ENCODE measurements at regions not wholly inside any gene's neighbourhood (a gene's known extent, or its start where the extent isn't known, plus 50 kb on each side); places are given as distances from the start of the nearest gene placed in this dataset.

- Histone ChIP-seq H3K36me3 (ENCODE audit: control insufficient read depth in 2 of 2, insufficient read depth in 2 of 2, low read length in 2 of 2) (no peaks in the 10 kb centered on the region), H3K4me3 (ENCODE audit: low read length in 2 of 2) (no peak overlapping the region), H3K27me3 (ENCODE audit: control insufficient read depth in 1 of 2, insufficient read depth in 2 of 2, low read length in 2 of 2) (no peaks in the 10 kb centered on the region)
Observed at GRCh38 chr18:56175330-56176001, 462.9 kb downstream of the TXNL1 start.

GRCh38 chr18:56173542-56174220 lies 464.7 kb downstream of the TXNL1 start:
- Histone ChIP-seq H3K27ac (ENCODE audit: low read length) (no peak overlapping the region), H3K4me3 (ENCODE audit: low read length in 2 of 2) (no peak overlapping the region), H3K9me3 (ENCODE audit: control insufficient read depth in 2 of 2, low read length in 2 of 2) (no peaks in the 10 kb centered on the region), H3K4me1 (ENCODE audit: control insufficient read depth, insufficient read depth, low read length) (no peaks in the 10 kb centered on the region), H3K9ac (ENCODE audit: low read length in 2 of 2) (no peak overlapping the region), H3K27me3 (ENCODE audit: control insufficient read depth in 1 of 2, insufficient read depth in 2 of 2, low read length in 2 of 2) (no peaks in the 10 kb centered on the region), H3K36me3 (ENCODE audit: control insufficient read depth in 2 of 2, insufficient read depth in 2 of 2, low read length in 2 of 2) (no peaks in the 10 kb centered on the region)

More at GRCh38 chr18:56175330-56176001, 462.9 kb downstream of the TXNL1 start:
- Histone ChIP-seq H3K9ac (ENCODE audit: low read length in 2 of 2) (no peak overlapping the region), H3K4me1 (ENCODE audit: control insufficient read depth, insufficient read depth, low read length) (no peaks in the 10 kb centered on the region), H3K27ac (ENCODE audit: low read length) (no peak overlapping the region), H3K9me3 (ENCODE audit: control insufficient read depth in 2 of 2, low read length in 2 of 2) (no peaks in the 10 kb centered on the region)

GRCh38 chr18:56172527-56172926 lies 465.9 kb downstream of the TXNL1 start:
- no peaks in the 10 kb centered on the region for H3K9me3 ChIP-seq (ENCODE audit: control insufficient read depth in 2 of 2, low read length in 2 of 2)
- H3K27ac ChIP-seq (ENCODE audit: low read length) = no peak overlapping the region
- no peaks in the 10 kb centered on the region for H3K36me3 ChIP-seq (ENCODE audit: control insufficient read depth in 2 of 2, insufficient read depth in 2 of 2, low read length in 2 of 2)
- peaks cover 5% of the 10 kb centered on the region for H3K4me1 ChIP-seq (ENCODE audit: control insufficient read depth, insufficient read depth, low read length)
- H3K9ac ChIP-seq (ENCODE audit: low read length in 2 of 2) = no peak overlapping the region
- no peak overlapping the region for H3K4me3 ChIP-seq (ENCODE audit: low read length in 2 of 2)
- no peaks in the 10 kb centered on the region for H3K27me3 ChIP-seq (ENCODE audit: control insufficient read depth in 1 of 2, insufficient read depth in 2 of 2, low read length in 2 of 2)

- H3K9me3 ChIP-seq (ENCODE audit: control insufficient read depth in 2 of 2, low read length in 2 of 2) = no peaks in the 10 kb centered on the region
- H3K4me3 ChIP-seq (ENCODE audit: low read length in 2 of 2) = no peak overlapping the region
- no peak overlapping the region for H3K27ac ChIP-seq (ENCODE audit: low read length)
- H3K36me3 ChIP-seq (ENCODE audit: control insufficient read depth in 2 of 2, insufficient read depth in 2 of 2, low read length in 2 of 2) = no peaks in the 10 kb centered on the region
- no peaks in the 10 kb centered on the region for H3K27me3 ChIP-seq (ENCODE audit: control insufficient read depth in 1 of 2, insufficient read depth in 2 of 2, low read length in 2 of 2)
- H3K9ac ChIP-seq (ENCODE audit: low read length in 2 of 2) = no peak overlapping the region
- peaks cover 5% of the 10 kb centered on the region for H3K4me1 ChIP-seq (ENCODE audit: control insufficient read depth, insufficient read depth, low read length)
Observed at GRCh38 chr18:56171848-56172247, 466.5 kb downstream of the TXNL1 start.

DNA sequence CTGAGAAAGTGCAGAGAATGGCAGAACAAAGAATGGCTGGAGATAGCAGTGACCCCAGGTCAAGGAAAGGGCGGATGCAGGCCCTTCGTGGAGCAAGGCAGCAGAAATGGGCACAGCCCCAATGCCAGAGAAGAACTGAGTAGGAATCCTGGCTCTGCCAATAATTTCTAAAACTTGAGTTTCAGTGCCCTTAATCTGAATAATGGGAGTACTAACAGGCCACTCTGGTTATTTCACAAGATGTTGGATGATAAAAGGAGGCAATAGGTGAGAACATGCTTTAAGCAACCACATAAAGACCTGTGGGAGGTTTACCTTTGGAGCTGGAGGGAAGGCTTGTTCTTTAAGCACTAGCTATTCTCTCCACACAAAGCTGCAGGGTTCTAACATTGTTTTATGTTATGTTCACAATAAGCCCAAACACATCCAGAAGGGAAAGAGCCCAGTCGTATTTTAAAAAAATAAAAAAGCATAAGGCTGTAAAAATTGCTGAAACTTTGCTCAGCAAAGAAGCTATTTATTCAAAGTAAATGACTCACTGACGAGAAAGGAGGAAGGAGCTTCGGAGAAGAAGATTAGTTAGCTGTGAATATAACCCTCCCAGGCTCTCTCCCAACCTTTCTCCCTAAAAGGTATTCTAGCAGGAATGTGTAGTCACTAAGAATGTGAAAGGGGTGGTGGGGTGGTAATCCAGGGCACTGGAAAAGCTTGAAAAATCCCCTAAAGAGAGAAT lies 470.2 kb downstream of the TXNL1 start:
- Histone ChIP-seq H3K9ac (ENCODE audit: low read length in 2 of 2) (no peak overlapping the region), H3K4me3 (ENCODE audit: low read length in 2 of 2) (no peak overlapping the region), H3K36me3 (ENCODE audit: control insufficient read depth in 2 of 2, insufficient read depth in 2 of 2, low read length in 2 of 2) (no peaks in the 10 kb centered on the region), H3K9me3 (ENCODE audit: control insufficient read depth in 2 of 2, low read length in 2 of 2) (no peaks in the 10 kb centered on the region), H3K4me1 (ENCODE audit: control insufficient read depth, insufficient read depth, low read length) (peaks cover 6% of the 10 kb centered on the region), H3K27ac (ENCODE audit: low read length) (peak overlapping the region; percentile 37), H3K27me3 (ENCODE audit: control insufficient read depth in 1 of 2, insufficient read depth in 2 of 2, low read length in 2 of 2) (no peaks in the 10 kb centered on the region)

GRCh38 chr18:56167366-56167765 lies 471.0 kb downstream of the TXNL1 start:
- H3K36me3 ChIP-seq (ENCODE audit: control insufficient read depth in 2 of 2, insufficient read depth in 2 of 2, low read length in 2 of 2) = no peaks in the 10 kb centered on the region
- peaks cover 6% of the 10 kb centered on the region for H3K4me1 ChIP-seq (ENCODE audit: control insufficient read depth, insufficient read depth, low read length)
- no peaks in the 10 kb centered on the region for H3K27me3 ChIP-seq (ENCODE audit: control insufficient read depth in 1 of 2, insufficient read depth in 2 of 2, low read length in 2 of 2)
- no peak overlapping the region for H3K27ac ChIP-seq (ENCODE audit: low read length)
- no peak overlapping the region for H3K9ac ChIP-seq (ENCODE audit: low read length in 2 of 2)
- H3K9me3 ChIP-seq (ENCODE audit: control insufficient read depth in 2 of 2, low read length in 2 of 2) = no peaks in the 10 kb centered on the region
- H3K4me3 ChIP-seq (ENCODE audit: low read length in 2 of 2) = no peak overlapping the region

DNA sequence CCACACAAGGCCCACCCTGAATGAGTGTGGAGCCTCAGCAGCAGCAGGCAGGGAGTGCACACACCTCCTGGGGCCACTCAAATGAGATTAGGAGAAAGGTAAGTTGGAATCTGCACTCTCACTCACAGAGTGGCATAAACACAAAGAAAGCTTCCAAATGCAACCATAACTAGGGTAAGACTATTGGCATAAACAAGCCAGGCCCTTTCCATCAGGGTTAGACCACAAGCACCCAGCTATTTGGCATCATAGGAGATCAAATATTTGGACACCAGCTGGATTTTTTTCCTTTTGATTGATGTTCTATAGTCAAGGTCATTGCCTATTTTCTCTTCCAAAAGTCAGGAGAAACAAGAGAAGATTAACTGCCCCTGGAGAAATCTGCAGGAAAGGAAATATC lies 471.5 kb downstream of the TXNL1 start:
- H3K4me1 ChIP-seq (ENCODE audit: control insufficient read depth, insufficient read depth, low read length) = peaks cover 6% of the 10 kb centered on the region
- H3K36me3 ChIP-seq (ENCODE audit: control insufficient read depth in 2 of 2, insufficient read depth in 2 of 2, low read length in 2 of 2) = no peaks in the 10 kb centered on the region
- H3K27ac ChIP-seq (ENCODE audit: low read length) = no peak overlapping the region
- H3K27me3 ChIP-seq (ENCODE audit: control insufficient read depth in 1 of 2, insufficient read depth in 2 of 2, low read length in 2 of 2) = no peaks in the 10 kb centered on the region
- H3K4me3 ChIP-seq (ENCODE audit: low read length in 2 of 2) = no peak overlapping the region
- H3K9ac ChIP-seq (ENCODE audit: low read length in 2 of 2) = no peak overlapping the region
- H3K9me3 ChIP-seq (ENCODE audit: control insufficient read depth in 2 of 2, low read length in 2 of 2) = no peaks in the 10 kb centered on the region

DNA sequence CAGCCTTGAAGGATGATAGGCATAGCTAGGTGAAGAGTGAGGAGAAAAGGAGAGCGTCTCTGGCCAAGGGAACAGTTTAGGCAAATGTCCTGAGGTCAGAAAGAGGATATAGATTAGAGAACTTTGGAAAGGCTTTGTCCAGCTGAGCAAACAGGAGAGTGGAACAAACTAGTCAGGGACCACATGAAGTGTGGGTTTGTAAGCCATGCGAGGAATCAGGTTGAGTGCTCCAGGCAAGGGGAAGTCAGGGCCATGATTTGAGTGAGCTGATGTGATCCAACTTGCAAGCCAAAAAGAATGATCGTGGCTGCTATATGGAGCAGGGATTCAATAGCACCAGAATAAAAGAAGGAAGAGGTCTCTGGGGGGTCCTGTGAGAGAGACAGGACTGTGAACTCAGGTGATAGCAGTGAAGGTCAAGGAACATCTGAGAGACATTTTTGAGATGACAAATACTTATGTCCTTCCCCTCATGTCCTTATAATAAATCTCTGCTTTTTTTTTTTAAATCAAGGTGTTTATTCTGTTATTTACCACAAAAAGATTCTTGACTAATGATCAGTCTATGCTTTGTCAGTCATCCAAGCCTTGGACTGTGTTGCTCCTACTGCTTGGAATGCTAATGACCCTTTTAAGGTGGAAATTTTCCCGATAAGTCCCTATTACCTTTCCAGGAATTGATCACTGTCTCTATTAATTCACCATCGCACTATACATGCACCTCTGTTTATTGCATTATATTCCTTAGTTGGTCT lies 472.6 kb downstream of the TXNL1 start:
- Histone ChIP-seq H3K4me3 (ENCODE audit: low read length in 2 of 2) (no peak overlapping the region), H3K27me3 (ENCODE audit: control insufficient read depth in 1 of 2, insufficient read depth in 2 of 2, low read length in 2 of 2) (no peaks in the 10 kb centered on the region), H3K4me1 (ENCODE audit: control insufficient read depth, insufficient read depth, low read length) (peaks cover 6% of the 10 kb centered on the region), H3K9me3 (ENCODE audit: control insufficient read depth in 2 of 2, low read length in 2 of 2) (no peaks in the 10 kb centered on the region), H3K36me3 (ENCODE audit: control insufficient read depth in 2 of 2, insufficient read depth in 2 of 2, low read length in 2 of 2) (no peaks in the 10 kb centered on the region), H3K9ac (ENCODE audit: low read length in 2 of 2) (no peak overlapping the region), H3K27ac (ENCODE audit: low read length) (no peak overlapping the region)

- Histone ChIP-seq H3K36me3 (ENCODE audit: control insufficient read depth in 2 of 2, insufficient read depth in 2 of 2, low read length in 2 of 2) (no peaks in the 10 kb centered on the region), H3K27ac (ENCODE audit: low read length) (no peak overlapping the region), H3K9ac (ENCODE audit: low read length in 2 of 2) (no peak overlapping the region), H3K27me3 (ENCODE audit: control insufficient read depth in 1 of 2, insufficient read depth in 2 of 2, low read length in 2 of 2) (no peaks in the 10 kb centered on the region), H3K4me3 (ENCODE audit: low read length in 2 of 2) (no peak overlapping the region), H3K9me3 (ENCODE audit: control insufficient read depth in 2 of 2, low read length in 2 of 2) (no peaks in the 10 kb centered on the region), H3K4me1 (ENCODE audit: control insufficient read depth, insufficient read depth, low read length) (peaks cover 2% of the 10 kb centered on the region)
Observed at GRCh38 chr18:56162311-56163265, 475.8 kb downstream of the TXNL1 start.

Measured in stomach smooth muscle (tissue), 2 donors.